H9 (cell line): ENCODE measurements at regions not wholly inside any gene's neighbourhood (a gene's known extent, or its start where the extent isn't known, plus 50 kb on each side); places are given as distances from the start of the nearest gene placed in this dataset.

Source experiments
- DNase-seq: peaks from one replicate; pipeline ENCODE4 v3.0.0-alpha.2; 2017
- H2AFZ ChIP-seq: one replicate; pipeline ENCODE4 v1.6.1; 2013; ENCODE audit warnings: mild to moderate bottlenecking, low read length, control low read depth, moderate library complexity
- H2AK5ac ChIP-seq: 2 replicates; pipeline ENCODE4 v1.6.1; 2013; ENCODE audit warnings: low read length, control low read depth, mixed read lengths; ENCODE audit not compliant: insufficient read length
- H2BK120ac ChIP-seq: one replicate; pipeline ENCODE4 v1.6.1; 2013; ENCODE audit warnings: low read depth, mild to moderate bottlenecking, low read length, control low read depth, inconsistent platforms; ENCODE audit not compliant: poor library complexity, severe bottlenecking
- H2BK12ac ChIP-seq: 2 replicates; pipeline ENCODE4 v1.6.1; 2013; ENCODE audit warnings: low read length, control low read depth, mixed read lengths, low read depth; ENCODE audit not compliant: insufficient read length
- H2BK15ac ChIP-seq: 2 replicates; pipeline ENCODE4 v1.6.1; 2013; ENCODE audit warnings: low read depth, low read length, control low read depth
- H2BK20ac ChIP-seq: one replicate; pipeline ENCODE4 v1.6.1; 2013; ENCODE audit warnings: low read depth, mild to moderate bottlenecking, low read length, control low read depth, inconsistent platforms; ENCODE audit not compliant: poor library complexity, severe bottlenecking
- H2BK5ac ChIP-seq: 2 replicates; pipeline ENCODE4 v1.6.1; 2013; ENCODE audit warnings: low read length, control low read depth, mixed read lengths; ENCODE audit not compliant: insufficient read length
- H3K14ac ChIP-seq: 2 replicates; pipeline ENCODE4 v1.6.1; 2013; ENCODE audit warnings: low read length, control low read depth; ENCODE audit not compliant: insufficient read depth
- H3K18ac ChIP-seq: 2 replicates; pipeline ENCODE4 v1.6.1; 2013; ENCODE audit warnings: low read depth, mild to moderate bottlenecking, mixed read lengths, low read length, control low read depth; ENCODE audit not compliant: insufficient read length
- H3K23ac ChIP-seq: 2 replicates; pipeline ENCODE4 v1.6.1; 2013; ENCODE audit warnings: low read length, control low read depth, mixed read lengths, low read depth; ENCODE audit not compliant: insufficient read length
- H3K23me2 ChIP-seq: 2 replicates; pipeline ENCODE4 v1.6.1; 2013; ENCODE audit warnings: low read depth, mild to moderate bottlenecking, mixed read lengths, low read length, control low read depth; ENCODE audit not compliant: insufficient read length, poor library complexity, severe bottlenecking
- H3K27ac ChIP-seq: 2 replicates; pipeline ENCODE4 v1.5.1; 2013; ENCODE audit warnings: low read length, control low read depth, mixed read lengths, low read depth; ENCODE audit not compliant: insufficient read length
- H3K27me3 ChIP-seq: 2 replicates; pipeline ENCODE4 v1.6.1; 2013; ENCODE audit warnings: low read length, control low read depth, inconsistent platforms; ENCODE audit not compliant: insufficient read depth
- H3K4ac ChIP-seq: 2 replicates; pipeline ENCODE4 v1.6.1; 2013; ENCODE audit warnings: low read depth, mild to moderate bottlenecking, control low read depth, inconsistent platforms, low read length, moderate library complexity
- H3K4me1 ChIP-seq: 2 replicates; pipeline ENCODE4 v1.6.1; 2013; ENCODE audit warnings: low read length, control low read depth, inconsistent platforms; ENCODE audit not compliant: insufficient read depth
- H3K4me2 ChIP-seq: 2 replicates; pipeline ENCODE4 v1.6.1; 2013; ENCODE audit warnings: low read length, control low read depth, mixed read lengths; ENCODE audit not compliant: insufficient read length, insufficient read depth
- H3K56ac ChIP-seq: 2 replicates; pipeline ENCODE4 v1.6.1; 2013; ENCODE audit warnings: low read depth, mild to moderate bottlenecking, mixed read lengths, low read length, control low read depth; ENCODE audit not compliant: insufficient read length
- H3K79me1 ChIP-seq: 2 replicates; pipeline ENCODE4 v1.6.1; 2013; ENCODE audit warnings: low read depth, mild to moderate bottlenecking, moderate library complexity, low read length, control low read depth, inconsistent platforms; ENCODE audit not compliant: insufficient read depth, poor library complexity, severe bottlenecking
- H3K79me2 ChIP-seq: 2 replicates; pipeline ENCODE4 v1.6.1; 2013; ENCODE audit warnings: low read length, control low read depth, inconsistent platforms; ENCODE audit not compliant: insufficient read depth
- H3K9ac ChIP-seq: 2 replicates; pipeline ENCODE4 v1.6.1; 2013; ENCODE audit warnings: low read length, control low read depth, mixed read lengths; ENCODE audit not compliant: insufficient read length; ENCODE audit errors: extremely low read depth
- H3K9me3 ChIP-seq: one replicate; pipeline ENCODE4 v1.6.1; 2013; ENCODE audit warnings: low read depth, low read length, inconsistent platforms; ENCODE audit not compliant: control insufficient read depth
- H3T11ph ChIP-seq: one replicate; pipeline ENCODE4 v1.6.1; 2013; ENCODE audit warnings: mild to moderate bottlenecking, low read length, control low read depth, inconsistent platforms
- H4K20me1 ChIP-seq: one replicate; pipeline ENCODE4 v1.6.1; 2013; ENCODE audit not compliant: control insufficient read depth, insufficient read length, insufficient read depth
- H4K5ac ChIP-seq: 2 replicates; pipeline ENCODE4 v1.6.1; 2013; ENCODE audit warnings: low read depth, mild to moderate bottlenecking, mixed read lengths, low read length, control low read depth; ENCODE audit not compliant: insufficient read length
- H4K8ac ChIP-seq: replicated peaks from 2 replicates; pipeline ENCODE4 v1.6.1; 2013; ENCODE audit warnings: low read length, control low read depth, mixed read lengths, low read depth; ENCODE audit not compliant: insufficient read length
- H4K91ac ChIP-seq: 2 replicates; pipeline ENCODE4 v1.6.1; 2013; ENCODE audit warnings: low read depth, mild to moderate bottlenecking, moderate library complexity, mixed read lengths, low read length, control low read depth; ENCODE audit not compliant: insufficient read length
- H3K27ac Mint-ChIP-seq, 3 experiments: 2 replicates in 2 of 3; 3 replicates in 1 of 3; pipeline ENCODE4 v1.8.0; 2020 to 2021; ENCODE audit warnings: mixed read lengths in 3 of 3, mild to moderate bottlenecking in 1 of 3, moderate library complexity in 1 of 3
- H3K27me3 Mint-ChIP-seq: 2 replicates; pipeline ENCODE4 v1.8.0; 2021; ENCODE audit warnings: low read depth, mild to moderate bottlenecking, moderate library complexity, mixed read lengths
- H3K36me3 Mint-ChIP-seq, 3 experiments: 2 replicates in 2 of 3; 3 replicates in 1 of 3; pipeline ENCODE4 v1.8.0; 2020 to 2021; ENCODE audit warnings: low read depth in 3 of 3, mixed read lengths in 3 of 3; ENCODE audit not compliant: insufficient read depth in 1 of 3
- H3K4me1 Mint-ChIP-seq, 2 experiments: 2 replicates each; pipeline ENCODE4 v1.8.0; 2020; ENCODE audit warnings: mixed read lengths in 2 of 2
- H3K4me3 Mint-ChIP-seq, 2 experiments: 2 replicates in 1 of 2; 3 replicates in 1 of 2; pipeline ENCODE4 v1.8.0; 2020 to 2021; ENCODE audit warnings: mild to moderate bottlenecking in 2 of 2, mixed read lengths in 2 of 2, moderate library complexity in 1 of 2
- H3K9me3 Mint-ChIP-seq, 2 experiments: 2 replicates in 1 of 2; 3 replicates in 1 of 2; pipeline ENCODE4 v1.8.0; 2020; ENCODE audit warnings: mild to moderate bottlenecking in 2 of 2, mixed read lengths in 2 of 2, moderate library complexity in 1 of 2
- CTCF ChIP-seq: fragments of 200-600 bp; sonication (generic); conservative IDR thresholded peaks from 3 replicates; pipeline ENCODE4 v1.8.0; 2021; ENCODE audit warnings: antibody characterized with exemption, mild to moderate bottlenecking
- WGBS: extraction: QIAGEN DNeasy Blood & Tissue Kit; methylation state at CpG from one replicate; pipeline ENCODE4 v1.1.7; 2013; ENCODE audit warnings: missing lambda C conversion rate, low lambda C conversion rate, mixed read lengths; ENCODE audit not compliant: insufficient read length; ENCODE audit errors: extremely low coverage; 5-methylcytosine and 5-hydroxymethylcytosine counted together

DNA sequence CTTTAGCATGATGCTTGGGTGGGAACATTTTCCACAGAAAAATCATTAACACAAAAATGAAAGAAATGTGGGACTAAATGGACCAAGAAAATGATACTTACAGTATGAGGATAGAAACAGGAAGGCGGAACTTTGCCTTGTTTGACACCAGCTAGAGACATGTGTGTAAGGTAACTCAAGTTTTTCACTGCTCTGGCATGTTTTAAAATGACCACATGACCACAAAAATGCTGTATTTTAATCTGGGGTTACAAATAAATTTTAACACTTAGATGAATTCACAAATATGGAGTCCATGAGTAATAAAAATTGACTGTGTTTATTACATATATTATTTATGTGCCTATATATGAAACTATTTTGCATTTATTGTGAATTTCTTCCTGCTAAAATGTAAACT is 100.9 kb upstream of the PHYHIPL start:
- Histone ChIP-seq H3K79me2 (no peaks in the 10 kb centered on the region), H3K4me2 (no peak overlapping the region), H3K4me1 (peaks cover 2% of the 10 kb centered on the region; the same call in 1 of the 2 replicates), H4K5ac (no peak overlapping the region), H3T11ph (no peak overlapping the region), H3K9me3 (no peaks in the 10 kb centered on the region), H2BK15ac (no peak overlapping the region), H3K23me2 (no peaks in the 10 kb centered on the region), H3K14ac (no peak overlapping the region), H3K27me3 (no peaks in the 10 kb centered on the region), H3K18ac (no peak overlapping the region), H3K27ac (no peak overlapping the region), H4K91ac (no peak overlapping the region), H3K4ac (no peak overlapping the region), H2BK20ac (no peak overlapping the region), H3K9ac (no peak overlapping the region), H3K79me1 (no peaks in the 10 kb centered on the region), H4K8ac (no peak overlapping the region), H2BK5ac (no peak overlapping the region), H2BK12ac (no peak overlapping the region), H3K56ac (no peak overlapping the region), H2AFZ (no peak overlapping the region), H4K20me1 (no peaks in the 10 kb centered on the region), H2AK5ac (no peak overlapping the region), H2BK120ac (no peak overlapping the region), H3K23ac (no peak overlapping the region)
- no peaks in the 10 kb centered on the region for H3K27me3 Mint-ChIP-seq
- no peak for TF ChIP-seq CTCF
- H3K27ac Mint-ChIP-seq: no peak overlapping the region
- H3K36me3 Mint-ChIP-seq: no peaks in the 10 kb centered on the region; a peak in 2 of 7 replicates
- no peaks in the 10 kb centered on the region for H3K9me3 Mint-ChIP-seq
- DNase-seq: no peak
- peaks cover 5 to 8% of the 10 kb centered on the region in 2 experiments for H3K4me1 Mint-ChIP-seq
- H3K4me3 Mint-ChIP-seq: no peak overlapping the region
- no CpG with 5 or more reads among the region's 1 CpG for WGBS
